NCI-H2227 (cell line): ENCODE measurements at regions not wholly inside any gene's neighbourhood (a gene's known extent, or its start where the extent isn't known, plus 50 kb on each side); places are given as distances from the start of the nearest gene placed in this dataset.

ENCODE experiments used
- DNase-seq: peaks from one replicate; lab custom pipeline; 2025; ENCODE audit not compliant: unreplicated experiment; lab: John Stamatoyannopoulos, UW

- no peak for DNase-seq
These were observed 153.3 kb upstream of the TBL1X start for GRCh38 chrX:9311421-9312160.

- no peak for DNase-seq
These were observed 151.7 kb upstream of the TBL1X start for GRCh38 chrX:9312922-9313867.

DNA sequence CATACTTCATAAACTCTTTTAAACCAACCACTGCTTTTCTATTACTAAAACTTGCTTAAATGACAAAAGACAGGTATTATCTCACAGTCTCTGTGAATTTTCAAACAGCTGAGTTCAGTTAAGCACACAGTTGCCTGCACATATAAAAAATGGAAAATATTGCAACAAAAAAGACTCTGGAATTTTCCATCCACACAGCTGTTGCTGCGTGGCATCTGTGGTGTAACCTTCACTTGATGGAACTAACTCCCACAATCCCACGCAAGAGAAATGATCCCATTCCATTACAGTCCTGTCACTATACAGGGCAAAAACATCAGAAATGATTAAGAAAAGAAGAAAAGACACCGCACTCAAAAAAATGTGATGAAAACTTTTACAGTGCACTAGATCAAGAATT is 149.8 kb upstream of the TBL1X start:
- DNase-seq = no peak

DNA sequence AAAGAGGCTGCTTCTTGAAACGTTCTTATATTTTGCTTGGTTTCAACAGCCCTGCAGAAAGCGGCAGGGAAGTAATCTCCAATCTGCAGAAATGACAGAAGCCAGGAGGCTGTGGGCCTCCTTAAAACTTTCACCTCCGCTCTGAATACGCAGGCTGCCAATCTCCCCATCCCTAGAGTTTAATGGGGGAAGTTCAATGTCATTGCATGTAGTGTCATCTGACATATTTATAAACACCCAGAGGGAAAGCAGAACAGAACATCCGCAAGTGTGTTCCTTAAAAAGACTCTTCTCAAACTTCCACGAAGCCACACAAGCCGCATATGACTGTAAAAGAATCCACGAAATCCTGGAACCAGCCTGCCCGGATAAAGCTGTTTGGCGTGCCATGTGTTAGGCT is 148.8 kb upstream of the TBL1X start:
- DNase-seq = no peak

GRCh38 chrX:9317176-9317575 is 147.7 kb upstream of the TBL1X start:
- DNase-seq = no peak

- DNase-seq = no peak
These were observed 146.6 kb upstream of the TBL1X start for GRCh38 chrX:9318213-9318612.

DNA sequence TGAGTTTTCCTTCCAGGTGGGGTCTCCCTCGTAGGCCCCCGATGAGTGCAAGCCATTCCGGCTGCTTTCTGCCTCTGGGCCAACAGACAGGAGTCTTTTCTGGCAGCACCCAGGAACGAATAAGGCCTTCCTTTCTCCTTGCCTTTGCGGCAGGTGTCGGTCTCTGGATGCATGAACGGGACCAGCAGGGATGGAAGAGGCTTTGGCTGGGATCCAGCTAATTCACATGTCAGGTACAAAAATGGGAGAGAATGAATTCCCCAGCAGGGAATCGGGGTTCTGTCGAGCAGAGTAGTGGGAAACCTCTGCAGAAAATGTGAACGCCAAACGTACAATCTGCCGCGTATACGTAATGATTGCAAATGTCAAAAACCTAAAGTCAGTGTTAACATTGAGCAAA is 146.1 kb upstream of the TBL1X start:
- DNase-seq = peak; percentile 10

DNA sequence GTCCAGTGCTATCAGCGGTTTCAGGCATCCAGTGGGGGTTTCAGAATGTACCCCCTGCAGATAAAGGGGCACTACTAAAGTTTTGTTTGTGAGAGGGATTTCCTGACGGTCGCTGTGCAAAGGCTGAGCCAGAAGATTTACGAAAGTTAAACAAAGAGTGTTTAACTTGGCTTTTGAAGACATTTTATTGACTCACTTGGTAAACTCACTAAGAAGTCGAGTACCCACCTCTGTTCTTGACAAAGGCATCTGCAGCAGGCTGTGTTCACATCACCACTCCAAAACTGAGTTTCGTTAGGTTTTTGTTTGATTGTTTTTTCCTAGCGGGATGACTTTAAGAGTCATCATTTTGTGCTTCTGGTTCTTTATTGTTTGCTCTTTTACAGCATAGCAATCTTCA is 143.9 kb upstream of the TBL1X start:
- DNase-seq = no peak

DNA sequence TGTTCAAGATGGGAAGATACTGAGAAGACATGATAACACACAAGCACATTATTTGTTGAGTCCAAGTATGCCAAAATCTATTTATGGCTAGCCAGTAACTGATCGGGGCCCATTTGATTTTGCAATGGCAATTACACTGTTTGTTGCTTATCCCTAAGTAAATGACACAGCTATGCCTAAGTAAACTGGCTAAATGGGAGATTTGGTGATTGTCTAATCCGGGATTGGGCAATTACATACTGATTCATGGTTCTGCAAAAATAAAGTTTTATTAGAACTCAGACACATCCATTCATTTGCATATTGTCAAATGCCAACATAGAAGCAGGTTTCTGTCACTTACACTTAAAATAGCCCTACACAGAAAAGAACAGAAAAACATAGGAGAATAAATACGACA is 140.2 kb upstream of the TBL1X start:
- no peak for DNase-seq

DNA sequence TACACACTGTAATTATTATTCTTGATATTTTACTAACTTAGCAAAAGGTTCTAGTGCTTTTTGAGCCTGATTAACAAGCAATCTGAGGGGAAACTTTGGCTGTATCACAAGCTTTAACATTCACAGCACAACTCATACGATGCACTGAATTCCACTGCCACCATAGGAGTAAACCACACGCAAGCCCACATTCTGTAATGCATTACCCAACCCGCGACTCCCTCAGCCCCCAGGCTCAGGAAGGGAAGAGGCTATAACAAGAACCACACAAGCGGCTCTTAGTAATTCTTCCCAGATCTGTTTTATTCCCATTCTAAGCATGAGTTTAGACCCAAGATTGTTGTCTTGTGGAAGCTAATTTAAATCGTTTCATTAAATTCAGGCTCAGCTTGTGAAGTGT is 138.5 kb upstream of the TBL1X start:
- no peak for DNase-seq

- no peak for DNase-seq
These were observed 137.6 kb upstream of the TBL1X start for GRCh38 chrX:9327086-9327746.

GRCh38 chrX:9327747-9328145 is 137.1 kb upstream of the TBL1X start:
- DNase-seq = no peak

DNA sequence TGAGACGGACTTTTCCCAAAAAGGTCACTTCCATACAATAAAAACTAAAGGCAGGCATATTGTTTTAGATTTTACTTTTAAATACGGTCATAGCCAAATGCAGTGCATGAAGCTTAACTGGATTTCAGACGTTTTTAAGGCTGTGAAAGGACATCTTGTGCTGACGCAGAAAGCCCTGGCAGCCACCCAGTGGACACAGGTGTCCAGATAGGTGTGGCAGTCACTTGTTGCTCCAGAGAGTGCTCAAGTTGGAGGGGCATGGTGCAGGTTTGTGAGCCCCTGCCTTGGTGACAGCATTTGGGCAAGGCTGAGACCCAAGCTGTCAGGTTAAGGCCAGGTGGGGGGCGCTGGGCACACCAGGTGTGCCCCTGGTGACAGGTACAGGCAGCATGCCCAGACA is 135.8 kb upstream of the TBL1X start:
- DNase-seq = no peak

DNA sequence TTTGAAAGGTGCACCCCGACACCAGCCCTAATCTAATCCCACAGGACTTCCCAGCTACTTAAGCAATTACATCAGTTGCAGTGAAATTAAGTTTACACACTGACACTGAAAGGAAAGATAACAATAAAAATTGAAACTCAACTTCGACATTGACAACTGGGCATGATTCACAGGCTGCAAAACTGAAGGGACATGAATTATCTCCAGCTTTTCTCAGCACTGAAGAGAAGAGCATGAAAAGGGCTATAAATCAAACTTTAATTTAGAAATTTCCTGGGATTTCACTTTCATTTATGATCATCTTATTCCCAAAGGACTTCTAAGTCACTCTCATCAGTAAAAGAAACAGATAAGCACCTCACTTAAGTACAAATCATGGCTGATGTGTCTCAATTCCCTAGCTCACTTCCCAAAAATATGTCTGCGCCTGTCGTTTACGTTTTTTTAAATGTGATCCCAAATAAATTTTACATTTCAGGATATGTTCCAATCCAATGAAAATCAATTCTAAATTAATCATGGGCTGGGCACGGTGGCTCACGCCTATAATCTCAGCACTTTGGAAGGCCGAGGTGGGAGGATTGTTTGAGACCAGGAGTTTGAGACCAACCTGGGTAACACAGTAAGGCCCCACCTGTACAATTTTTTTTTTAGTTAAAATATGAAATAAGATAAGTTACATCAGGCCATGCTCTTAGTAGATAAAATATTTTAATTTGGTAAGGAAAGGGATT is 134.4 kb upstream of the TBL1X start:
- no peak for DNase-seq

GRCh38 chrX:9333873-9334560 is 130.8 kb upstream of the TBL1X start:
- DNase-seq = no peak

DNA sequence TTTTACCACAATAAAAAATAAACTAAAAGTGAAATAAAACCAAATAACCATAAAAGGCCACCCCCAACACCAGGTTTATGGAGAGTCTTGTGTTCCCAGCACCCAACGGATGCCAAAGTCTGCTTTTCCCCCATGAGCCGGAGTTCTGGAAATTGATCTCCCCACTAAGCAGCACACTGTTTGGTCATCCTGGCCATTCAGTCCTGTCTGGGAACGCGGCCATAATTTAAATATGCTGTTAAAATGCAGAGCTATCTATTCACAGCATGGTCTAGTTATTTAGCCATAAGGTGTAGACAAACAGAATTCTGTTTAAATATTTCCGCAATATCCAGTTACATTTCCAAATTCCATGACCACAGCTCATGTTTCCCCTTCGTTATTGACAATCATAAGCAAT is 129.6 kb upstream of the TBL1X start:
- DNase-seq = no peak

- DNase-seq = no peak
These were observed 128.4 kb upstream of the TBL1X start for GRCh38 chrX:9336456-9336855.

DNA sequence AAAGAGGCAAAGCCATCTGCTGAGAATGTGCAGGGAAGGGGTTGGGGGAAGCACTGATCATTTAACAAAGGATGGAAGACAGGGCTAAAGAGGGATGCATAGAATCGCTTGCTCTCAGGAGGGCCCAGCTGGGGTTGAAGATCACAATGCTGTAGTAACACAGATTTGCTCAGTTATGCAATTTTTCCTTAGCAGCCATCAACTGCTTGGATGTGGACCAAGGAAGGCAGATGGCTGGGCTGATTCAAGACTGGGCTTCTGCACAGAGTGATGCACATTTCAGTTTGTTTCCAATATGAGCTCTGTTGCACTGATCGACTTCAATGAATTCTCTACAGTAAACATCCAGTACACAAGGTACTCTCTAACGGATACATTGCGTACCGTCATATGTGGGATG is 127.8 kb upstream of the TBL1X start:
- no peak for DNase-seq

GRCh38 chrX:9338986-9339385 is 125.9 kb upstream of the TBL1X start:
- no peak for DNase-seq
